Breast epithelium (tissue), 3 donors: ENCODE measurements at regions not wholly inside any gene's neighbourhood (a gene's known extent, or its start where the extent isn't known, plus 50 kb on each side); places are given as distances from the start of the nearest gene placed in this dataset.

Experiments
- POLR2AphosphoS5 ChIP-seq, 3 donors: sonication (generic); formaldehyde crosslinking; IDR thresholded peaks; one replicate each; pipeline ENCODE4 v1.6.1; 2017; ENCODE audit warnings: antibody characterized with exemption in 3 of 3
- TF ChIP-seq, protein P1 (sequence below), 3 donors: fragments of 450-650 bp; IDR thresholded peaks; one replicate each; pipeline ENCODE4 v1.5.1; 2016 to 2017; ENCODE audit warnings: antibody characterized with exemption in 3 of 3, mild to moderate bottlenecking in 3 of 3, moderate library complexity in 3 of 3

DNA sequence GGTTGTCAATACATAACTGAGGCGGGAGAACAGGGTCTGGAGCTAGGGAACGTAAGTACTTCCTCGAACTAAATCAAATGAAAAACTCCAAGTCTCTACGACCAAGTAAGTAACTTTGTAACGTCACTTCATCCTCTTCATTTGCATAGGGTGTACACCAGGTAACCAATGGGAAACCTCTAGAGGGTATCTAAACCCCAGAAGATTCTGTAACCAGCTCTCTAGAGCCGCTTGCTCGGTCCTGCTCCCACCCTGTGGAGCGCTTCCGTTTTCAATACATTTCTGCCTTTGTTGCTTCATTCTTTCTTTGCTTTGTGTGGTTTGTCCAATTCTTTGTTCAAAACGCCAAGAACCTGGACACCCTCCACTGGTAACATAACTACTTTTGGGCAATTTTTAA, 133.5 kb upstream of the TMEM170B start:
- TF ChIP-seq, protein P1, sequence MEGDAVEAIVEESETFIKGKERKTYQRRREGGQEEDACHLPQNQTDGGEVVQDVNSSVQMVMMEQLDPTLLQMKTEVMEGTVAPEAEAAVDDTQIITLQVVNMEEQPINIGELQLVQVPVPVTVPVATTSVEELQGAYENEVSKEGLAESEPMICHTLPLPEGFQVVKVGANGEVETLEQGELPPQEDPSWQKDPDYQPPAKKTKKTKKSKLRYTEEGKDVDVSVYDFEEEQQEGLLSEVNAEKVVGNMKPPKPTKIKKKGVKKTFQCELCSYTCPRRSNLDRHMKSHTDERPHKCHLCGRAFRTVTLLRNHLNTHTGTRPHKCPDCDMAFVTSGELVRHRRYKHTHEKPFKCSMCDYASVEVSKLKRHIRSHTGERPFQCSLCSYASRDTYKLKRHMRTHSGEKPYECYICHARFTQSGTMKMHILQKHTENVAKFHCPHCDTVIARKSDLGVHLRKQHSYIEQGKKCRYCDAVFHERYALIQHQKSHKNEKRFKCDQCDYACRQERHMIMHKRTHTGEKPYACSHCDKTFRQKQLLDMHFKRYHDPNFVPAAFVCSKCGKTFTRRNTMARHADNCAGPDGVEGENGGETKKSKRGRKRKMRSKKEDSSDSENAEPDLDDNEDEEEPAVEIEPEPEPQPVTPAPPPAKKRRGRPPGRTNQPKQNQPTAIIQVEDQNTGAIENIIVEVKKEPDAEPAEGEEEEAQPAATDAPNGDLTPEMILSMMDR (IDR thresholded peaks at IDR 0.05) = no peak
- TF ChIP-seq POLR2AphosphoS5 (IDR thresholded peaks at IDR 0.05) = no peak
